Body of pancreas (tissue), 4 donors: ENCODE measurements at regions not wholly inside any gene's neighbourhood (a gene's known extent, or its start where the extent isn't known, plus 50 kb on each side); places are given as distances from the start of the nearest gene placed in this dataset.

ENCODE experiments used
- ATAC-seq: fragments of 150-250 bp; one replicate; pipeline ENCODE4 v1.9.1; 2016
- DNase-seq, 4 donors: peaks; one replicate each; pipeline ENCODE4 v3.0.0-alpha.2; 2019
- H3K27ac ChIP-seq, 4 donors: fragments of 200-600 bp; sonication (generic); 1 replicate in 3 of 4; 2 replicates in 1 of 4; pipeline versions ENCODE4 v1.5.1 to v1.6.1; 2016 to 2019; ENCODE audit warnings: mild to moderate bottlenecking in 1 of 4, mixed read lengths in 1 of 4, moderate library complexity in 1 of 4
- H3K27me3 ChIP-seq, 2 donors: fragments of 200-600 bp; sonication (generic); one replicate each; pipeline ENCODE4 v1.6.0; 2016; ENCODE audit warnings: mild to moderate bottlenecking in 1 of 2
- H3K36me3 ChIP-seq, 2 donors: fragments of 200-600 bp; sonication (generic); replicated peaks in 1 of 2; 2 replicates each; pipeline ENCODE4 v1.5.1; 2016; ENCODE audit warnings: low read depth in 2 of 2; ENCODE audit not compliant: insufficient read depth in 1 of 2
- H3K4me1 ChIP-seq: fragments of 200-600 bp; sonication (generic); one replicate; pipeline ENCODE4 v1.6.0; 2016
- H3K4me3 ChIP-seq, 2 donors: fragments of 200-600 bp; sonication (generic); 1 replicate in 1 of 2; 2 replicates in 1 of 2; pipeline ENCODE4 v1.5.1; 2016 to 2019
- H3K9me3 ChIP-seq, 3 donors: fragments of 200-600 bp; sonication (generic); 1 replicate in 2 of 3; 2 replicates in 1 of 3; pipeline ENCODE4 v1.5.1; 2016
- CTCF ChIP-seq, 7 experiments: fragments of 450-650 bp in 4 of 7; fragments of 200-600 bp in 3 of 7; sonication (generic) in 3 of 7; IDR thresholded peaks; one replicate each; pipeline ENCODE4 v1.5.1; 2016 to 2019; ENCODE audit warnings: antibody characterized with exemption in 7 of 7
- POLR2A ChIP-seq, 3 donors: fragments of 450-650 bp; IDR thresholded peaks; one replicate each; pipeline ENCODE4 v1.6.1; 2016; ENCODE audit warnings: antibody characterized with exemption in 3 of 3, mild to moderate bottlenecking in 2 of 3
- WGBS, 2 donors: methylation state at CpG; one replicate each; pipeline ENCODE4 v1.1.5; 2017; 5-methylcytosine and 5-hydroxymethylcytosine counted together
- intact Hi-C: fragments of 100-400 bp; cut with DNase I; formaldehyde crosslinking; loops from one replicate; pipeline ENCODE4 v1.15.1; 2023

DNA sequence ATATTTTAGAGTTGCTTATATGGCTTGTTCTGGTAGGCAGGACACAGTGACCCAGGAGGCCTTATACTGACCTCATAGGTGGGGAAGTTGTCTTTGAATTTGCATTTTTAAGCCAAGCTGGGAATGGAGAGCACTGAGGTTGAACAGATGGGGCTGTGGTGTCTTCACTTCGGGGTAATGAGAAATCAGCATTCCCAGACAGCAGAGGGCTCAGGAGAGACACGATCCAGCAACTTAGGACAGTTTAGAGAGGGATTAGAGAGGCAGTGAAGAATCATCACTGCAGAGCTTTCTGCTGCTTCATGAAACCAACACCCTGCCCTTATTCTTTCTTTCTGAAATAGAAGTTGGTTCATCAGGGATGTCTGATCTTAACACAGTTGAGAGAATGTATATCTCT lies 202.4 kb downstream of the TDRD15 start:
- ATAC-seq, result no peak

DNA sequence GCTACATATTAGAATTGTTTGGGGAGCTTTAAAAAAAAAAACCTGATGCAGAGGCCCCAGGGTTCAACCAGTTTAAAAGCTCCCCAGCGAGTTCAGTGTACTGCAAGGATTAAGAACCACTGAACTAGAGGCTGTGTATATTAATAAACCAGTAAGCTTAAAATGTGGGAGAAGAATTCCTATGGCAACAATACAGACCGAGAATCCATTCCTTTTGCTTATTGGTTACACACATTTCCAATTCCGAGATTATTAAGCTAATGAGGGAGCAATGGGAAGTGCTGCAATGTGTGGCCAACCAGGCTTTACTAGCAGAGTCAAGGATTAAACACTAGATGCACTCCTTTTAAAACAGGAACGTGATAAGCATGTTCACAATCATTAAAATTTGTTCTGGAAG lies 204.4 kb downstream of the TDRD15 start:
- intact Hi-C loops, result no loop called here
- Histone ChIP-seq H3K4me3 (no peak overlapping the region), H3K27ac (no peak overlapping the region), H3K9me3 (no peaks in the 10 kb centered on the region), H3K36me3 (no peaks in the 10 kb centered on the region), H3K27me3 (no peaks in the 10 kb centered on the region), H3K4me1 (peaks cover 6% of the 10 kb centered on the region)
- ATAC-seq (no peak), DNase-seq (no peak)
- 43 to 64% methylated on average over 4 of the region's 4 CpGs for WGBS, 2 donors
- TF ChIP-seq POLR2A (IDR thresholded peaks at IDR 0.05) (no peak), CTCF (IDR thresholded peaks at IDR 0.05) (no peak)

More for the DNA sequence above, 202.4 kb downstream of the TDRD15 start:
- H3K36me3 ChIP-seq, result no peaks in the 10 kb centered on the region
- peaks cover 4% of the 10 kb centered on the region for H3K4me1 ChIP-seq
- no peak for TF ChIP-seq CTCF (IDR thresholded peaks at IDR 0.05)
- TF ChIP-seq POLR2A (IDR thresholded peaks at IDR 0.05), result no peak
- no peak overlapping the region for H3K27ac ChIP-seq
- H3K9me3 ChIP-seq, result no peaks in the 10 kb centered on the region
- H3K4me3 ChIP-seq, result no peak overlapping the region
- intact Hi-C loops, result no loop called here
- 35% methylated on average over 2 of the region's 2 CpGs for WGBS, 2 donors
- H3K27me3 ChIP-seq, result no peaks in the 10 kb centered on the region
- no peak for DNase-seq

DNA sequence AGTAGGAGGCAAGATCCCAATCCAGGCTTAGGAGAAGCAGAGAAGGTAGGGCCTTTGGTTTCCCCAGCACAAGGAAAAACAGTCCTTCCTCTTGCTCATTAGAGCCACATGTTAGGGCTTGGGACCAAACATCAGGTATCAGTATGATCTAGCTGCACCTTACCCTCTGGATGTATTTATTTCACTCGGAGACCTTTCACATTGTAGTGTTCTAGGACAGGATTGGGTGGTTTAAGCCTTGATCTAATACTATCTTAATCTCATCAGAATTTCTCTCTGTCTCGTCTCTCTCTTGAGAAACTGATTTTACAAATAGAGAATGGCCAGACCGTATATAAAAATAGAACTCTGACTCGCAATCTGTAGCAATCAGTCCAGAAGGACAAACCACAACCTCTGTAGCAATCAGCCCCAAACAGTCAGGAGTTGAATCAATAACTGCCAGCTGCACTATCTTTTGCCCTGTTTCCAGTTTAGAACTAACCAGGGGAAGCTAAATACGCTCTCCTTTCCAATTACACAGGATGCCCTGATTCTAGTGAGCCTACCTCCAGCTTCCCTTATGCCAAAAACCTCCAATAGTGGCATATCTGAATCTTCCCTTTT lies 207.1 kb downstream of the TDRD15 start:
- Histone ChIP-seq H3K27ac (no peak overlapping the region), H3K4me1 (peaks cover 9% of the 10 kb centered on the region), H3K9me3 (no peaks in the 10 kb centered on the region), H3K27me3 (no peaks in the 10 kb centered on the region), H3K4me3 (no peak overlapping the region), H3K36me3 (no peaks in the 10 kb centered on the region)
- 28 to 30% methylated on average over 5 of the region's 5 CpGs for WGBS, 2 donors
- DNase-seq (no peak), ATAC-seq (no peak)
- TF ChIP-seq CTCF (IDR thresholded peaks at IDR 0.05) (no peak), POLR2A (IDR thresholded peaks at IDR 0.05) (no peak)
- intact Hi-C loops, result no loop called here

GRCh38 chr2:21331625-21332370 lies 208.0 kb downstream of the TDRD15 start:
- no peak for DNase-seq
- 76 to 80% methylated on average over 3 of the region's 3 CpGs for WGBS, 2 donors
- Histone ChIP-seq H3K9me3 (no peaks in the 10 kb centered on the region), H3K36me3 (no peaks in the 10 kb centered on the region), H3K27ac (no peak overlapping the region), H3K4me1 (peaks cover 9% of the 10 kb centered on the region), H3K4me3 (no peak overlapping the region), H3K27me3 (no peaks in the 10 kb centered on the region)
- intact Hi-C loops, result no loop called here
- ATAC-seq, result no peak
- TF ChIP-seq CTCF (IDR thresholded peaks at IDR 0.05) (no peak), POLR2A (IDR thresholded peaks at IDR 0.05) (no peak)
